ENCODE measurements at regions not wholly inside any gene's neighbourhood (a gene's known extent, or its start where the extent isn't known, plus 50 kb on each side); places are given as distances from the start of the nearest gene placed in this dataset.
"Not testable (repeated sequence)": the region's sequence is repeated elsewhere in the genome, so short reads cannot be mapped to it uniquely, and the experiment has no call there.

GRCh38 chrX:144121566-144121965, 237.7 kb downstream of the UBE2NL start:
- not testable (repeated sequence) for TF ChIP-seq PHF8 (IDR thresholded peaks at IDR 0.05; ENCODE audit: borderline replicate concordance, low read length); CTCF (IDR thresholded peaks at IDR 0.05 in 2 of 3, conservative IDR thresholded peaks at IDR 0.05 in 1 of 3; ENCODE audit: insufficient read depth in 2 of 3, low read depth in 1 of 3, low read length in 3 of 3); ELF1 (tag; IDR thresholded peaks at IDR 0.05); FOSL1 (tag; conservative IDR thresholded peaks at IDR 0.05); IFI16 (CRISPR knock-in tag; IDR thresholded peaks at IDR 0.05); FOXM1 (IDR thresholded peaks at IDR 0.05; ENCODE audit: low read depth); FOXM1 (CRISPR knock-in tag; IDR thresholded peaks at IDR 0.05; ENCODE audit: low read depth); TCF7L2 (IDR thresholded peaks at IDR 0.05; ENCODE audit: low read depth, low read length); ZBTB9 (CRISPR knock-in tag; IDR thresholded peaks at IDR 0.05); POLR2A (conservative IDR thresholded peaks at IDR 0.05); NR3C1 (CRISPR knock-in tag; IDR thresholded peaks at IDR 0.05); CHD7 (IDR thresholded peaks at IDR 0.05; ENCODE audit: low read depth, low read length); IRF2 (CRISPR knock-in tag; IDR thresholded peaks at IDR 0.05); GABPA (tag; conservative IDR thresholded peaks at IDR 0.05; ENCODE audit: low read depth)
